K562 (cell line): ENCODE measurements at regions not wholly inside any gene's neighbourhood (a gene's known extent, or its start where the extent isn't known, plus 50 kb on each side); places are given as distances from the start of the nearest gene placed in this dataset.

Experiments used
- ATAC-seq: fragments of 200-7000 bp; cut with Tn5 transposase; 3 replicates; pipeline ENCODE4 v1.9.1; 2020; ENCODE audit warnings: moderate library complexity
- BruUV-seq: library from RNA; stranded (reverse); fragments of 400-500 nt; replicated peaks from 2 replicates; lab custom pipeline; 2021; lab: Mats Ljungman, UMichigan
- CTCF ChIA-PET: fragments of 300-600 bp; formaldehyde crosslinking; extraction: SDS; loops from one replicate; lab custom pipeline; 2021; ENCODE audit warnings: low intra/inter-chr PET ratio; lab: Yijun Ruan, JAX
- POLR2A ChIA-PET: fragments of 300-600, 350-650 bp; sonication (Branson Sonifier 250); formaldehyde crosslinking; extraction: SDS; loops from one replicate; lab custom pipeline; 2021; ENCODE audit warnings: antibody characterized with exemption, inconsistent platforms; lab: Yijun Ruan, JAX
- DNase-seq, 4 experiments: peaks; one replicate each; pipeline versions ENCODE4 v3.0.0 to v3.0.0-alpha.2; 2011 to 2018; ENCODE audit warnings: low spot score in 3 of 4, mixed read lengths in 3 of 4; ENCODE audit errors: extremely low read depth in 1 of 4
- FAIRE-seq: peaks from 2 replicates; lab custom pipeline; 2011; peaks lifted over from hg19 to GRCh38; lab: Jason Lieb, UNC
- H2AFZ ChIP-seq: 2 replicates; pipeline ENCODE4 v1.6.0; 2011; ENCODE audit warnings: low read depth, low read length, control low read depth, inconsistent platforms
- H3K27ac ChIP-seq: fragments of 200-600 bp; 3 replicates; pipeline ENCODE4 v1.8.0; 2011; ENCODE audit warnings: low read depth, mild to moderate bottlenecking, control low read depth, inconsistent platforms, low read length, moderate library complexity, mixed read lengths; ENCODE audit errors: extremely low read depth
- H3K27me3 ChIP-seq, 2 experiments: fragments of 300-600 bp in 1 of 2; 2 replicates in 1 of 2; 3 replicates in 1 of 2; pipeline versions ENCODE4 v1.6.0 to v1.8.0; 2011; ENCODE audit warnings: inconsistent platforms in 2 of 2, low read length in 2 of 2, mild to moderate bottlenecking in 1 of 2, mixed read lengths in 1 of 2, moderate library complexity in 1 of 2; ENCODE audit not compliant: control insufficient read depth in 2 of 2, insufficient read depth in 2 of 2
- H3K36me3 ChIP-seq: fragments of 300-600 bp; 3 replicates; pipeline ENCODE4 v1.8.0; 2011; ENCODE audit warnings: mild to moderate bottlenecking, low read length, inconsistent platforms; ENCODE audit not compliant: control insufficient read depth, insufficient read depth
- H3K4me1 ChIP-seq, 2 experiments: fragments of 200-600 bp in 1 of 2; replicated peaks in 1 of 2; 2 replicates in 1 of 2; 3 replicates in 1 of 2; pipeline versions ENCODE4 v1.5.1 to v1.8.0; 2011; ENCODE audit warnings: inconsistent platforms in 2 of 2, low read length in 2 of 2, mild to moderate bottlenecking in 1 of 2, mixed read lengths in 1 of 2, moderate library complexity in 1 of 2; ENCODE audit not compliant: control insufficient read depth in 2 of 2, insufficient read depth in 2 of 2
- H3K4me2 ChIP-seq: 2 replicates; pipeline ENCODE4 v1.6.1; 2011; ENCODE audit warnings: low read length, control low read depth, inconsistent platforms, mixed read lengths; ENCODE audit not compliant: insufficient read depth
- H3K4me3 ChIP-seq: fragments of 200-600 bp; sonication (generic), shearing (Covaris generic); 2 replicates; pipeline ENCODE4 v1.5.1; 2016; ENCODE audit warnings: control low read depth, inconsistent platforms
- H3K79me2 ChIP-seq: fragments of 200-600 bp; 3 replicates; pipeline ENCODE4 v1.8.0; 2011; ENCODE audit warnings: low read length, inconsistent platforms; ENCODE audit not compliant: control insufficient read depth, insufficient read depth
- H3K9ac ChIP-seq, 2 experiments: 2 replicates each; pipeline versions ENCODE4 v1.6.0 to v1.6.1; 2011; ENCODE audit warnings: low read depth in 2 of 2, low read length in 2 of 2, control low read depth in 1 of 2, inconsistent platforms in 1 of 2, mild to moderate bottlenecking in 1 of 2, mixed read lengths in 1 of 2; ENCODE audit not compliant: insufficient read depth in 1 of 2
- H3K9me1 ChIP-seq: one replicate; pipeline ENCODE4 v1.6.0; 2011; ENCODE audit warnings: inconsistent platforms, mild to moderate bottlenecking, low read length, moderate library complexity; ENCODE audit not compliant: control insufficient read depth, insufficient read depth
- H3K9me3 ChIP-seq: replicated peaks from 2 replicates; pipeline ENCODE4 v1.5.1; 2011; ENCODE audit warnings: low read depth, low read length, inconsistent platforms; ENCODE audit not compliant: control insufficient read depth, insufficient read depth
- H4K20me1 ChIP-seq: replicated peaks from 2 replicates; pipeline ENCODE4 v1.6.1; 2011; ENCODE audit warnings: low read length, inconsistent platforms, mixed read lengths; ENCODE audit not compliant: control insufficient read depth, insufficient read depth
- ARHGAP35 ChIP-seq: fragments of 450-650 bp; IDR thresholded peaks from 2 replicates; pipeline ENCODE4 v1.6.1; 2018; ENCODE audit not compliant: partially characterized antibody
- HMGN3 ChIP-seq: IDR thresholded peaks from 2 replicates; pipeline ENCODE4 v1.6.1; 2011; ENCODE audit warnings: borderline replicate concordance, low read depth, mild to moderate bottlenecking, mixed read lengths, low read length; ENCODE audit not compliant: insufficient read length; ENCODE audit errors: extremely low read depth
- RERE ChIP-seq: sonication (generic); formaldehyde crosslinking; IDR thresholded peaks from 2 replicates; pipeline ENCODE4 v1.8.0; 2023; ENCODE audit warnings: missing genetic modification reagents, mild to moderate bottlenecking, borderline replicate concordance
- TFAM ChIP-seq: fragments of 250-450 bp; sonication (Bioruptor Pico); conservative IDR thresholded peaks from 2 replicates; pipeline ENCODE4 v1.5.0; 2021; ENCODE audit warnings: mild to moderate bottlenecking, moderate library complexity
- WGBS: fragments of 100-300 bp; shearing (Covaris generic); methylation state at CpG from one replicate; pipeline ENCODE4 v1.1.6; 2016; ENCODE audit warnings: low coverage, mixed read lengths; ENCODE audit not compliant: insufficient coverage; ENCODE audit errors: missing lambda C conversion rate; 5-methylcytosine and 5-hydroxymethylcytosine counted together
- in situ Hi-C: fragments of 300-500 bp; cut with MboI; formaldehyde crosslinking; loops from 4 replicates; pipeline ENCODE4 v1.15.0; 2018; ENCODE audit warnings: inconsistent platforms, mixed read lengths
- intact Hi-C: fragments of 100-400 bp; cut with micrococcal nuclease; formaldehyde crosslinking; loops from 2 replicates; pipeline ENCODE4 v1.14.2; 2022
- TF ChIP-seq, protein P1 (sequence below): sonication (generic); formaldehyde crosslinking; IDR thresholded peaks from 2 replicates; pipeline ENCODE4 v1.8.1; 2023; ENCODE audit warnings: mild to moderate bottlenecking, missing genetic modification reagents
- TF ChIP-seq, protein P2 (sequence below): sonication (generic); formaldehyde crosslinking; IDR thresholded peaks from 2 replicates; pipeline ENCODE4 v1.8.0; 2022; ENCODE audit warnings: mild to moderate bottlenecking, missing genetic modification reagents

- no peak overlapping the region for H3K9ac ChIP-seq
- no peak overlapping the region for H3K4me3 ChIP-seq
- FAIRE-seq (no peak), ATAC-seq (no peak; the same call in 2 of the 3 replicates), DNase-seq (no peak)
- TF ChIP-seq RERE (CRISPR knock-in tag) (no peak), TFAM (CRISPR knock-in tag) (no peak), ARHGAP35 (no peak), HMGN3 (no peak)
- TF ChIP-seq, protein P1, sequence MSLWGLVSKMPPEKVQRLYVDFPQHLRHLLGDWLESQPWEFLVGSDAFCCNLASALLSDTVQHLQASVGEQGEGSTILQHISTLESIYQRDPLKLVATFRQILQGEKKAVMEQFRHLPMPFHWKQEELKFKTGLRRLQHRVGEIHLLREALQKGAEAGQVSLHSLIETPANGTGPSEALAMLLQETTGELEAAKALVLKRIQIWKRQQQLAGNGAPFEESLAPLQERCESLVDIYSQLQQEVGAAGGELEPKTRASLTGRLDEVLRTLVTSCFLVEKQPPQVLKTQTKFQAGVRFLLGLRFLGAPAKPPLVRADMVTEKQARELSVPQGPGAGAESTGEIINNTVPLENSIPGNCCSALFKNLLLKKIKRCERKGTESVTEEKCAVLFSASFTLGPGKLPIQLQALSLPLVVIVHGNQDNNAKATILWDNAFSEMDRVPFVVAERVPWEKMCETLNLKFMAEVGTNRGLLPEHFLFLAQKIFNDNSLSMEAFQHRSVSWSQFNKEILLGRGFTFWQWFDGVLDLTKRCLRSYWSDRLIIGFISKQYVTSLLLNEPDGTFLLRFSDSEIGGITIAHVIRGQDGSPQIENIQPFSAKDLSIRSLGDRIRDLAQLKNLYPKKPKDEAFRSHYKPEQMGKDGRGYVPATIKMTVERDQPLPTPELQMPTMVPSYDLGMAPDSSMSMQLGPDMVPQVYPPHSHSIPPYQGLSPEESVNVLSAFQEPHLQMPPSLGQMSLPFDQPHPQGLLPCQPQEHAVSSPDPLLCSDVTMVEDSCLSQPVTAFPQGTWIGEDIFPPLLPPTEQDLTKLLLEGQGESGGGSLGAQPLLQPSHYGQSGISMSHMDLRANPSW: no peak
- TF ChIP-seq, protein P2, sequence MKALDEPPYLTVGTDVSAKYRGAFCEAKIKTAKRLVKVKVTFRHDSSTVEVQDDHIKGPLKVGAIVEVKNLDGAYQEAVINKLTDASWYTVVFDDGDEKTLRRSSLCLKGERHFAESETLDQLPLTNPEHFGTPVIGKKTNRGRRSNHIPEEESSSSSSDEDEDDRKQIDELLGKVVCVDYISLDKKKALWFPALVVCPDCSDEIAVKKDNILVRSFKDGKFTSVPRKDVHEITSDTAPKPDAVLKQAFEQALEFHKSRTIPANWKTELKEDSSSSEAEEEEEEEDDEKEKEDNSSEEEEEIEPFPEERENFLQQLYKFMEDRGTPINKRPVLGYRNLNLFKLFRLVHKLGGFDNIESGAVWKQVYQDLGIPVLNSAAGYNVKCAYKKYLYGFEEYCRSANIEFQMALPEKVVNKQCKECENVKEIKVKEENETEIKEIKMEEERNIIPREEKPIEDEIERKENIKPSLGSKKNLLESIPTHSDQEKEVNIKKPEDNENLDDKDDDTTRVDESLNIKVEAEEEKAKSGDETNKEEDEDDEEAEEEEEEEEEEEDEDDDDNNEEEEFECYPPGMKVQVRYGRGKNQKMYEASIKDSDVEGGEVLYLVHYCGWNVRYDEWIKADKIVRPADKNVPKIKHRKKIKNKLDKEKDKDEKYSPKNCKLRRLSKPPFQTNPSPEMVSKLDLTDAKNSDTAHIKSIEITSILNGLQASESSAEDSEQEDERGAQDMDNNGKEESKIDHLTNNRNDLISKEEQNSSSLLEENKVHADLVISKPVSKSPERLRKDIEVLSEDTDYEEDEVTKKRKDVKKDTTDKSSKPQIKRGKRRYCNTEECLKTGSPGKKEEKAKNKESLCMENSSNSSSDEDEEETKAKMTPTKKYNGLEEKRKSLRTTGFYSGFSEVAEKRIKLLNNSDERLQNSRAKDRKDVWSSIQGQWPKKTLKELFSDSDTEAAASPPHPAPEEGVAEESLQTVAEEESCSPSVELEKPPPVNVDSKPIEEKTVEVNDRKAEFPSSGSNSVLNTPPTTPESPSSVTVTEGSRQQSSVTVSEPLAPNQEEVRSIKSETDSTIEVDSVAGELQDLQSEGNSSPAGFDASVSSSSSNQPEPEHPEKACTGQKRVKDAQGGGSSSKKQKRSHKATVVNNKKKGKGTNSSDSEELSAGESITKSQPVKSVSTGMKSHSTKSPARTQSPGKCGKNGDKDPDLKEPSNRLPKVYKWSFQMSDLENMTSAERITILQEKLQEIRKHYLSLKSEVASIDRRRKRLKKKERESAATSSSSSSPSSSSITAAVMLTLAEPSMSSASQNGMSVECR (CRISPR knock-in tag): no peak
- no peak overlapping the region for H2AFZ ChIP-seq
- H3K27ac ChIP-seq: no peak overlapping the region
- no peaks in the 10 kb centered on the region for H4K20me1 ChIP-seq
- no peaks in the 10 kb centered on the region for H3K9me3 ChIP-seq
- H3K4me2 ChIP-seq: no peak overlapping the region
- no TSS peak for BruUV-seq
- intact Hi-C loops: no loop called here
- WGBS: 0% methylated on average over 35 of the region's 39 CpGs
- peaks cover 0 to 4% of the 10 kb centered on the region in 2 experiments; a peak in 2 of 5 replicates for H3K4me1 ChIP-seq
- no peaks in the 10 kb centered on the region for H3K79me2 ChIP-seq
- H3K36me3 ChIP-seq: no peaks in the 10 kb centered on the region
- no peaks in the 10 kb centered on the region for H3K9me1 ChIP-seq
- in situ Hi-C loops: no loop called here
- peaks cover 8 to 64% of the 10 kb centered on the region in 2 experiments for H3K27me3 ChIP-seq
- ChIA-PET POLR2A (interaction anchor here (0.6 kb wide), 2 partner anchors 53 to 167 kb away, joined by 3 read pairs; no protein-coding TSS in a partner anchor), CTCF (no interaction called here)
These were observed 157.3 kb upstream of the ALKAL2 start for GRCh38 chr2:444937-445884.
